ENCODE measurements at regions not wholly inside any gene's neighbourhood (a gene's known extent, or its start where the extent isn't known, plus 50 kb on each side); places are given as distances from the start of the nearest gene placed in this dataset.

GRCh38 chr6:168228676-168229367 lies 90.8 kb downstream of the DACT2 start:
- Histone ChIP-seq H3K27me3 (no peaks in the 10 kb centered on the region), H3K4me1 (no peaks in the 10 kb centered on the region), H3K27ac (no peak overlapping the region), H3K4me3 (no peak overlapping the region), H3K36me3 (no peaks in the 10 kb centered on the region), H3K9me3 (no peaks in the 10 kb centered on the region)
- intact Hi-C loops (cut with DNase I) = no loop called here
- 89 to 91% methylated on average over 24 of the region's 24 CpGs for WGBS, 2 donors
- ATAC-seq (no peak), DNase-seq (no peak), FAIRE-seq (no peak)
- TF ChIP-seq CTCF (IDR thresholded peaks at IDR 0.05) = no peak

- DNase-seq (no peak), ATAC-seq (no peak), FAIRE-seq (no peak)
- TF ChIP-seq CTCF (IDR thresholded peaks at IDR 0.05) = no peak
- intact Hi-C loops (cut with DNase I) = no loop called here
- no peaks in the 10 kb centered on the region for H3K27me3 ChIP-seq
- no peaks in the 10 kb centered on the region for H3K9me3 ChIP-seq
- no peak overlapping the region for H3K27ac ChIP-seq
- H3K4me1 ChIP-seq = no peaks in the 10 kb centered on the region
- H3K4me3 ChIP-seq = no peak overlapping the region
- H3K36me3 ChIP-seq = no peaks in the 10 kb centered on the region
- WGBS, 2 donors = 79 to 84% methylated on average over 15 of the region's 15 CpGs
These were observed 91.7 kb downstream of the DACT2 start for GRCh38 chr6:168227840-168228239.

- Histone ChIP-seq H3K27me3 (no peaks in the 10 kb centered on the region), H3K4me1 (no peaks in the 10 kb centered on the region), H3K9me3 (no peaks in the 10 kb centered on the region), H3K4me3 (no peak overlapping the region), H3K27ac (no peak overlapping the region), H3K36me3 (no peaks in the 10 kb centered on the region)
- no peak for TF ChIP-seq CTCF (IDR thresholded peaks at IDR 0.05)
- 75 to 81% methylated on average over 8 of the region's 8 CpGs for WGBS, 2 donors
- intact Hi-C loops (cut with DNase I) = no loop called here
- DNase-seq (no peak), ATAC-seq (no peak), FAIRE-seq (no peak)
These were observed 92.7 kb downstream of the DACT2 start for GRCh38 chr6:168226902-168227318.

GRCh38 chr6:168226061-168226752 lies 93.4 kb downstream of the DACT2 start:
- DNase-seq (no peak), ATAC-seq (peak in 1 of 4 donors; percentile 31), FAIRE-seq (no peak)
- intact Hi-C loops (cut with DNase I) = no loop called here
- Histone ChIP-seq H3K27me3 (no peaks in the 10 kb centered on the region), H3K4me3 (no peak overlapping the region), H3K27ac (no peak overlapping the region), H3K9me3 (no peaks in the 10 kb centered on the region), H3K36me3 (no peaks in the 10 kb centered on the region), H3K4me1 (no peaks in the 10 kb centered on the region)
- 68 to 75% methylated on average over 9 of the region's 9 CpGs for WGBS, 2 donors
- TF ChIP-seq CTCF (IDR thresholded peaks at IDR 0.05) = no peak

DNA sequence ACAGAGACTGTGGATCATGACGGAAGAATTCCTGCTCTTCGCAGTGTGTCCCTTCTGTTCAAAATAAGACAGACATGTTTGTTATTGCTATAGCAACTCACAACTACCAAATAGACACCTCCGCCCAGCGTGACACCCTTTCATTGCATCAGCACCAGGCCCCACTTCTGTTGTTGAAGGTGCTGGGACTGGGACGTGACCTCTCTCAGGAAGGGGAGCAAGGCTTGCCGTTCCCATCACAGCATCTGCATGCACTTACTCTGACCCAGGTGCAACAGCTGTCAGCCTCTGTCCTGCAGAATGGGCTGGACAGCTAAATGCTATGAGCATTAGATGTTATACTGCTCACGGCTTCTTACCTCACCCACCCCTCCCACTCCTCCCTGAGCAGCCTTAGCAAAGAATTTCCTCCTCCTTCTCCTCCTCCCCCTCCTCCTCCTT lies 94.1 kb downstream of the DACT2 start:
- 68 to 77% methylated on average over 7 of the region's 7 CpGs for WGBS, 2 donors
- intact Hi-C loops (cut with DNase I) = no loop called here
- Histone ChIP-seq H3K4me3 (no peak overlapping the region), H3K9me3 (no peaks in the 10 kb centered on the region), H3K36me3 (no peaks in the 10 kb centered on the region), H3K27ac (no peak overlapping the region), H3K27me3 (no peaks in the 10 kb centered on the region), H3K4me1 (no peaks in the 10 kb centered on the region)
- FAIRE-seq (no peak), DNase-seq (no peak), ATAC-seq (no peak)
- no peak for TF ChIP-seq CTCF (IDR thresholded peaks at IDR 0.05)
